ENCODE measurements at regions not wholly inside any gene's neighbourhood (a gene's known extent, or its start where the extent isn't known, plus 50 kb on each side); places are given as distances from the start of the nearest gene placed in this dataset.

- no peak for TF ChIP-seq RFXANK (CRISPR knock-in tag; IDR thresholded peaks at IDR 0.05)
These were observed 335.6 kb downstream of the PREX1 start (continued) for GRCh38 chr20:48492015-48492714.

- TF ChIP-seq MNT (IDR thresholded peaks at IDR 0.05) (peak; percentile 95), ATM (IDR thresholded peaks at IDR 0.05; ENCODE audit: borderline replicate concordance) (0 out of 2 replicates have a peak, but pooled peaks have one; percentile 23), PHB2 (IDR thresholded peaks at IDR 0.05; ENCODE audit: partially characterized antibody) (peak; percentile 59), RBFOX2 (IDR thresholded peaks at IDR 0.05; ENCODE audit: low read depth, low read length) (no peak)
- H3K79me2 ChIP-seq (ENCODE audit: insufficient read depth, low read length), result no peaks in the 10 kb centered on the region
- no peaks in the 10 kb centered on the region for H3K9me3 ChIP-seq (ENCODE audit: low read length)
- H3K4me3 ChIP-seq (replicated peaks in 1 of 3; ENCODE audit: insufficient read depth in 1 of 3, low read depth in 2 of 3, low read length in 3 of 3), result no peak overlapping the region
- no peaks in the 10 kb centered on the region for H4K20me1 ChIP-seq (ENCODE audit: insufficient read depth, low read length)
- no peak overlapping the region for H3K9ac ChIP-seq (ENCODE audit: insufficient read depth, low read depth, low read length)
- in situ Hi-C loops (cut with HindIII; ENCODE audit: extremely low pct_ligation_motif_present, low pct_unique_long_range_greater_than_20kb), result no loop called here
- DNase-seq (ENCODE audit: low spot score) (no peak), ATAC-seq (no peak), FAIRE-seq (no peak)
- H3K36me3 ChIP-seq (replicated peaks in 1 of 2; ENCODE audit: control insufficient read depth in 1 of 2, insufficient read depth in 2 of 2, low read length in 2 of 2), result no peaks in the 10 kb centered on the region
- 25% methylated on average over 10 of the region's 10 CpGs for WGBS (ENCODE audit: low lambda C conversion rate)
- no TSS peak for BruUV-seq (replicated peaks)
- ChIA-PET POLR2A (no interaction called here), CTCF (ENCODE audit: low intra/inter-chr PET ratio, low total read pairs) (no interaction called here)
- no peak overlapping the region for H2AFZ ChIP-seq (ENCODE audit: low read length)
- intact Hi-C loops (cut with micrococcal nuclease; ENCODE audit: unreplicated experiment), result no loop called here
- peaks cover 6 to 44% of the 10 kb centered on the region in 2 experiments; a peak in 3 of 5 replicates for H3K27me3 ChIP-seq (ENCODE audit: control insufficient read depth in 1 of 2, insufficient read depth in 2 of 2, low read length in 2 of 2)
- H3K4me2 ChIP-seq (ENCODE audit: low read depth, low read length), result no peak overlapping the region
- H3K4me1 ChIP-seq (ENCODE audit: insufficient read depth, low read length), result peaks cover 21% of the 10 kb centered on the region
- H3K27ac ChIP-seq (ENCODE audit: extremely low read length, insufficient read depth, low read length), result no peak overlapping the region
These were observed 336.6 kb downstream of the PREX1 start for GRCh38 chr20:48490961-48491831.
